HEK293 (cell line): ENCODE measurements at regions not wholly inside any gene's neighbourhood (a gene's known extent, or its start where the extent isn't known, plus 50 kb on each side); places are given as distances from the start of the nearest gene placed in this dataset.

Experiments used
- CTCF ChIA-PET: fragments of 350-600 bp; formaldehyde crosslinking; extraction: SDS; loops from one replicate; lab custom pipeline; 2021; ENCODE audit warnings: antibody characterized with exemption; lab: Yijun Ruan, JAX
- POLR2A ChIA-PET: fragments of 300-600 bp; formaldehyde crosslinking; extraction: SDS; loops from one replicate; lab custom pipeline; 2020; ENCODE audit warnings: antibody characterized with exemption, inconsistent platforms; lab: Yijun Ruan, JAX
- H3K27ac ChIP-seq: fragments of 200-500 bp; sonication (Bioruptor generic); 2 replicates; pipeline ENCODE4 v1.5.1; 2014; ENCODE audit warnings: low read depth, low read length, control low read depth, inconsistent platforms; ENCODE audit errors: extremely low read depth
- H3K36me3 ChIP-seq, 2 experiments: fragments of 200-500 bp in 1 of 2; sonication (Bioruptor generic) in 1 of 2; 1 replicate in 1 of 2; 2 replicates in 1 of 2; pipeline ENCODE4 v1.5.1; 2014 to 2017; ENCODE audit warnings: inconsistent platforms in 2 of 2, low read length in 2 of 2; ENCODE audit not compliant: control insufficient read depth in 2 of 2, insufficient read depth in 1 of 2
- H3K4me1 ChIP-seq: fragments of 200-500 bp; sonication (Bioruptor generic); 2 replicates; pipeline ENCODE4 v1.5.1; 2014; ENCODE audit warnings: mild to moderate bottlenecking, low read length, inconsistent platforms; ENCODE audit not compliant: control insufficient read depth, insufficient read depth
- H3K4me3 ChIP-seq: 2 replicates; pipeline ENCODE4 v1.5.1; 2011; ENCODE audit warnings: low read depth, mild to moderate bottlenecking, control low read depth, low read length, moderate library complexity
- H3K9me3 ChIP-seq: fragments of 200-500 bp; sonication (Bioruptor generic); 2 replicates; pipeline ENCODE4 v1.5.1; 2014; ENCODE audit warnings: low read depth, low read length, inconsistent platforms; ENCODE audit not compliant: control insufficient read depth, insufficient read depth
- BCL11A ChIP-seq: fragments of 450-650 bp; formaldehyde crosslinking; IDR thresholded peaks from 2 replicates; pipeline ENCODE4 v1.5.1; 2016; ENCODE audit warnings: low read depth, missing biosample characterization, missing genetic modification characterization
- HOXC10 ChIP-seq: sonication (generic); formaldehyde crosslinking; IDR thresholded peaks from 2 replicates; pipeline ENCODE4 v1.8.1; 2023; ENCODE audit warnings: mild to moderate bottlenecking, missing genetic modification reagents
- INSM2 ChIP-seq: fragments of 450-650 bp; formaldehyde crosslinking; IDR thresholded peaks from 2 replicates; pipeline ENCODE4 v1.5.1; 2016; ENCODE audit warnings: missing biosample characterization, missing genetic modification characterization
- KLF1 ChIP-seq: fragments of 450-650 bp; formaldehyde crosslinking; IDR thresholded peaks from 2 replicates; pipeline ENCODE4 v1.5.1; 2016; ENCODE audit warnings: missing biosample characterization, missing genetic modification characterization
- SCRT2 ChIP-seq: fragments of 450-650 bp; formaldehyde crosslinking; IDR thresholded peaks from 2 replicates; pipeline ENCODE4 v1.5.1; 2016; ENCODE audit warnings: missing biosample characterization, missing genetic modification characterization
- ZEB2 ChIP-seq: fragments of 450-650 bp; formaldehyde crosslinking; IDR thresholded peaks from 2 replicates; pipeline ENCODE4 v1.5.1; 2016; ENCODE audit warnings: missing biosample characterization, missing genetic modification characterization
- ZNF10 ChIP-seq: fragments of 450-650 bp; formaldehyde crosslinking; IDR thresholded peaks from 2 replicates; pipeline ENCODE4 v1.5.1; 2017; ENCODE audit warnings: missing biosample characterization, missing genetic modification characterization
- ZNF132 ChIP-seq: fragments of 450-650 bp; formaldehyde crosslinking; IDR thresholded peaks from 2 replicates; pipeline ENCODE4 v1.5.1; 2017; ENCODE audit warnings: missing biosample characterization, missing genetic modification characterization, borderline replicate concordance
- ZNF184 ChIP-seq: fragments of 450-650 bp; IDR thresholded peaks from 2 replicates; pipeline ENCODE4 v1.5.1; 2018; ENCODE audit warnings: missing biosample characterization, mild to moderate bottlenecking, missing genetic modification characterization
- ZNF19 ChIP-seq: fragments of 450-650 bp; formaldehyde crosslinking; IDR thresholded peaks from 2 replicates; pipeline ENCODE4; 2016; ENCODE audit warnings: missing biosample characterization, missing genetic modification characterization, low read depth
- ZNF214 ChIP-seq: fragments of 450-650 bp; formaldehyde crosslinking; IDR thresholded peaks from 2 replicates; pipeline ENCODE4 v1.5.1; 2017; ENCODE audit warnings: missing biosample characterization, mild to moderate bottlenecking, missing genetic modification characterization, borderline replicate concordance
- ZNF24 ChIP-seq: fragments of 450-650 bp; formaldehyde crosslinking; IDR thresholded peaks from 2 replicates; pipeline ENCODE4 v1.5.1; 2016; ENCODE audit warnings: missing biosample characterization, missing genetic modification characterization
- ZNF266 ChIP-seq: fragments of 450-650 bp; formaldehyde crosslinking; IDR thresholded peaks from 2 replicates; pipeline ENCODE4 v1.5.1; 2016; ENCODE audit warnings: missing biosample characterization, missing genetic modification characterization, low read depth
- ZNF311 ChIP-seq: fragments of 450-650 bp; formaldehyde crosslinking; IDR thresholded peaks from 2 replicates; pipeline ENCODE4 v1.5.1; 2017; ENCODE audit warnings: missing biosample characterization, missing genetic modification characterization, borderline replicate concordance
- ZNF423 ChIP-seq: fragments of 450-650 bp; formaldehyde crosslinking; IDR thresholded peaks from 2 replicates; pipeline ENCODE4 v1.5.1; 2016; ENCODE audit warnings: missing biosample characterization, missing genetic modification characterization
- ZNF596 ChIP-seq: fragments of 450-650 bp; IDR thresholded peaks from 2 replicates; pipeline ENCODE4 v1.5.0; 2018; ENCODE audit warnings: missing biosample characterization, mild to moderate bottlenecking, missing genetic modification characterization, moderate library complexity
- ZNF610 ChIP-seq: fragments of 450-650 bp; formaldehyde crosslinking; IDR thresholded peaks from 2 replicates; pipeline ENCODE4 v1.5.1; 2016; ENCODE audit warnings: missing biosample characterization, missing genetic modification characterization, borderline replicate concordance
- ZNF626 ChIP-seq: fragments of 450-650 bp; sonication (Bioruptor Pico); formaldehyde crosslinking; IDR thresholded peaks from 2 replicates; pipeline ENCODE4 v1.5.1; 2018; ENCODE audit warnings: missing biosample characterization, missing genetic modification characterization, inconsistent platforms
- ZNF785 ChIP-seq: fragments of 450-650 bp; formaldehyde crosslinking; IDR thresholded peaks from 2 replicates; pipeline ENCODE4 v1.5.1; 2016; ENCODE audit warnings: missing biosample characterization, missing genetic modification characterization
- ZSCAN30 ChIP-seq: fragments of 450-650 bp; IDR thresholded peaks from 2 replicates; pipeline ENCODE4 v1.5.1; 2018; ENCODE audit warnings: missing biosample characterization, mild to moderate bottlenecking, missing genetic modification characterization, moderate library complexity
- TF ChIP-seq, protein P1 (sequence below): fragments of 450-650 bp; formaldehyde crosslinking; IDR thresholded peaks from 2 replicates; pipeline ENCODE4 v1.5.1; 2016; ENCODE audit warnings: missing biosample characterization, missing genetic modification characterization, low read depth

- Histone ChIP-seq H3K4me1 (no peaks in the 10 kb centered on the region), H3K27ac (no peak overlapping the region), H3K36me3 (no peaks in the 10 kb centered on the region), H3K9me3 (no peaks in the 10 kb centered on the region), H3K4me3 (no peak overlapping the region)
- TF ChIP-seq ZNF10 (no peak), SCRT2 (tag by site-specific recombination) (no peak), ZNF596 (tag by site-specific recombination) (no peak), INSM2 (tag by site-specific recombination) (no peak), ZNF214 (no peak), ZNF184 (tag by site-specific recombination) (no peak), ZEB2 (tag by site-specific recombination) (no peak), BCL11A (tag by site-specific recombination) (no peak), ZSCAN30 (tag by site-specific recombination) (no peak)
- ChIA-PET POLR2A (no interaction called here), CTCF (interaction anchor here (0.7 kb wide), 1 partner anchor 12 kb away, joined by 4 read pairs; no protein-coding TSS in a partner anchor)
Observed at GRCh38 chr13:83950293-83950692, 68.0 kb upstream of the SLITRK1 start.

GRCh38 chr13:83943530-83944279 lies 61.4 kb upstream of the SLITRK1 start:
- Histone ChIP-seq H3K27ac (no peak overlapping the region), H3K4me1 (no peaks in the 10 kb centered on the region), H3K9me3 (no peaks in the 10 kb centered on the region), H3K4me3 (no peak overlapping the region), H3K36me3 (no peaks in the 10 kb centered on the region)
- ChIA-PET POLR2A (no interaction called here), CTCF (interaction anchor here (0.7 kb wide), 1 partner anchor 13 kb away, joined by 7 read pairs; no protein-coding TSS in a partner anchor)
- TF ChIP-seq ZNF266 (tag by site-specific recombination) (no peak), ZNF24 (tag by site-specific recombination) (no peak), ZNF626 (tag by site-specific recombination) (no peak), ZNF19 (no peak), HOXC10 (CRISPR knock-in tag) (no peak), ZNF785 (tag by site-specific recombination) (no peak), KLF1 (tag by site-specific recombination) (no peak), ZNF423 (no peak), ZNF311 (tag by site-specific recombination) (no peak), ZNF610 (tag by site-specific recombination) (no peak), ZNF132 (tag by site-specific recombination) (no peak)
- TF ChIP-seq, protein P1, sequence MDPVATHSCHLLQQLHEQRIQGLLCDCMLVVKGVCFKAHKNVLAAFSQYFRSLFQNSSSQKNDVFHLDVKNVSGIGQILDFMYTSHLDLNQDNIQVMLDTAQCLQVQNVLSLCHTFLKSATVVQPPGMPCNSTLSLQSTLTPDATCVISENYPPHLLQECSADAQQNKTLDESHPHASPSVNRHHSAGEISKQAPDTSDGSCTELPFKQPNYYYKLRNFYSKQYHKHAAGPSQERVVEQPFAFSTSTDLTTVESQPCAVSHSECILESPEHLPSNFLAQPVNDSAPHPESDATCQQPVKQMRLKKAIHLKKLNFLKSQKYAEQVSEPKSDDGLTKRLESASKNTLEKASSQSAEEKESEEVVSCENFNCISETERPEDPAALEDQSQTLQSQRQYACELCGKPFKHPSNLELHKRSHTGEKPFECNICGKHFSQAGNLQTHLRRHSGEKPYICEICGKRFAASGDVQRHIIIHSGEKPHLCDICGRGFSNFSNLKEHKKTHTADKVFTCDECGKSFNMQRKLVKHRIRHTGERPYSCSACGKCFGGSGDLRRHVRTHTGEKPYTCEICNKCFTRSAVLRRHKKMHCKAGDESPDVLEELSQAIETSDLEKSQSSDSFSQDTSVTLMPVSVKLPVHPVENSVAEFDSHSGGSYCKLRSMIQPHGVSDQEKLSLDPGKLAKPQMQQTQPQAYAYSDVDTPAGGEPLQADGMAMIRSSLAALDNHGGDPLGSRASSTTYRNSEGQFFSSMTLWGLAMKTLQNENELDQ (tag by site-specific recombination), result no peak
